Loucy (cell line): ENCODE measurements at regions not wholly inside any gene's neighbourhood (a gene's known extent, or its start where the extent isn't known, plus 50 kb on each side); places are given as distances from the start of the nearest gene placed in this dataset.

ENCODE experiments used
- H2AFZ ChIP-seq: fragments of 200-600 bp; sonication (generic); 2 replicates; pipeline ENCODE4 v1.6.0; 2016; ENCODE audit warnings: antibody characterized with exemption, mild to moderate bottlenecking, low read length, moderate library complexity
- H3F3A ChIP-seq: fragments of 200-600 bp; 2 replicates; pipeline ENCODE4 v1.6.0; 2016; ENCODE audit warnings: antibody characterized with exemption, low read depth, mild to moderate bottlenecking
- H3K27me3 ChIP-seq: fragments of 200-600 bp; sonication (generic); 2 replicates; pipeline ENCODE4 v1.6.1; 2014; ENCODE audit warnings: low read length, mild to moderate bottlenecking; ENCODE audit not compliant: insufficient read depth, poor library complexity, severe bottlenecking
- H3K36me3 ChIP-seq: fragments of 200-600 bp; sonication (generic); 2 replicates; pipeline ENCODE4 v1.6.1; 2016; ENCODE audit warnings: low read length; ENCODE audit not compliant: insufficient read depth
- H3K4me1 ChIP-seq: fragments of 200-600 bp; sonication (generic); 2 replicates; pipeline ENCODE4 v1.5.1; 2014; ENCODE audit warnings: low read length, mild to moderate bottlenecking; ENCODE audit not compliant: insufficient read depth, poor library complexity, severe bottlenecking
- H3K4me2 ChIP-seq: fragments of 200-600 bp; sonication (generic); 2 replicates; pipeline ENCODE4 v1.6.0; 2014; ENCODE audit warnings: antibody characterized with exemption, low read length, low read depth, mild to moderate bottlenecking; ENCODE audit not compliant: poor library complexity, severe bottlenecking
- H3K4me3 ChIP-seq: fragments of 200-600 bp; sonication (generic); 2 replicates; pipeline ENCODE4 v1.5.1; 2014; ENCODE audit warnings: low read length, mild to moderate bottlenecking, mixed read lengths; ENCODE audit not compliant: poor library complexity, severe bottlenecking
- H3K79me2 ChIP-seq: fragments of 200-600 bp; sonication (generic); 2 replicates; pipeline ENCODE4 v1.6.1; 2014; ENCODE audit warnings: low read length; ENCODE audit not compliant: insufficient read depth
- H3K9ac ChIP-seq: fragments of 200-600 bp; sonication (generic); 2 replicates; pipeline ENCODE4 v1.6.0; 2014; ENCODE audit warnings: mild to moderate bottlenecking, low read depth, low read length, moderate library complexity; ENCODE audit not compliant: poor library complexity, severe bottlenecking
- H3K9me2 ChIP-seq: fragments of 200-600 bp; sonication (generic); replicated peaks from 2 replicates; pipeline ENCODE4 v1.6.1; 2016; ENCODE audit warnings: low read depth, low read length, mixed read lengths
- H3K9me3 ChIP-seq: fragments of 200-600 bp; sonication (generic); 2 replicates; pipeline ENCODE4 v1.6.1; 2014; ENCODE audit warnings: mild to moderate bottlenecking, antibody characterized with exemption, low read length, low read depth; ENCODE audit not compliant: insufficient read depth
- H4K20me1 ChIP-seq: fragments of 200-600 bp; sonication (generic); 2 replicates; pipeline ENCODE4 v1.6.0; 2014; ENCODE audit warnings: antibody characterized with exemption, low read length, mild to moderate bottlenecking; ENCODE audit not compliant: insufficient read depth, poor library complexity, severe bottlenecking
- CTCF ChIP-seq: fragments of 200-600 bp; sonication (generic); conservative IDR thresholded peaks from 2 replicates; pipeline ENCODE4 v1.5.1; 2014; ENCODE audit warnings: mild to moderate bottlenecking, antibody characterized with exemption, low read length
- EZH2phosphoT487 ChIP-seq: fragments of 200-600 bp; IDR thresholded peaks from 2 replicates; pipeline ENCODE4 v1.6.1; 2018; ENCODE audit warnings: antibody characterized with exemption, mild to moderate bottlenecking, moderate library complexity, borderline replicate concordance

- TF ChIP-seq EZH2phosphoT487 (no peak), CTCF (peak; percentile 56)
- Histone ChIP-seq H3K4me2 (no peak overlapping the region), H3K9me3 (no peaks in the 10 kb centered on the region), H3K36me3 (no peaks in the 10 kb centered on the region), H3K9ac (no peak overlapping the region), H2AFZ (peak overlapping the region; percentile 14; the same call in 1 of the 2 replicates), H3F3A (no peaks in the 10 kb centered on the region), H3K4me1 (no peaks in the 10 kb centered on the region), H3K79me2 (no peaks in the 10 kb centered on the region), H3K27me3 (no peaks in the 10 kb centered on the region), H3K9me2 (no peaks in the 10 kb centered on the region), H3K4me3 (no peak overlapping the region), H4K20me1 (no peaks in the 10 kb centered on the region)
Observed at GRCh38 chr10:90592638-90593302, 265.1 kb downstream of the HTR7 start.

- no peaks in the 10 kb centered on the region for H3F3A ChIP-seq
- no peaks in the 10 kb centered on the region for H4K20me1 ChIP-seq
- H3K4me2 ChIP-seq = no peak overlapping the region
- H3K36me3 ChIP-seq = no peaks in the 10 kb centered on the region
- H3K9me3 ChIP-seq = no peaks in the 10 kb centered on the region
- no peak overlapping the region for H2AFZ ChIP-seq
- H3K4me1 ChIP-seq = no peaks in the 10 kb centered on the region
- H3K4me3 ChIP-seq = no peak overlapping the region
- H3K9me2 ChIP-seq = no peaks in the 10 kb centered on the region
- H3K27me3 ChIP-seq = no peaks in the 10 kb centered on the region
- TF ChIP-seq EZH2phosphoT487 (no peak), CTCF (no peak)
- H3K79me2 ChIP-seq = no peaks in the 10 kb centered on the region
- H3K9ac ChIP-seq = no peak overlapping the region
Observed at GRCh38 chr10:90598513-90598912, 259.3 kb downstream of the HTR7 start.

- Histone ChIP-seq H4K20me1 (no peaks in the 10 kb centered on the region), H3K9me2 (no peaks in the 10 kb centered on the region), H3K4me3 (no peak overlapping the region), H3K9me3 (no peaks in the 10 kb centered on the region), H3K9ac (no peak overlapping the region), H2AFZ (no peak overlapping the region), H3F3A (no peaks in the 10 kb centered on the region), H3K79me2 (no peaks in the 10 kb centered on the region), H3K27me3 (no peaks in the 10 kb centered on the region), H3K4me2 (no peak overlapping the region), H3K36me3 (no peaks in the 10 kb centered on the region), H3K4me1 (no peaks in the 10 kb centered on the region)
- TF ChIP-seq EZH2phosphoT487 (no peak), CTCF (no peak)
Observed at GRCh38 chr10:90602862-90603610, 254.8 kb downstream of the HTR7 start.
